ENCODE measurements at regions not wholly inside any gene's neighbourhood (a gene's known extent, or its start where the extent isn't known, plus 50 kb on each side); places are given as distances from the start of the nearest gene placed in this dataset.

DNA sequence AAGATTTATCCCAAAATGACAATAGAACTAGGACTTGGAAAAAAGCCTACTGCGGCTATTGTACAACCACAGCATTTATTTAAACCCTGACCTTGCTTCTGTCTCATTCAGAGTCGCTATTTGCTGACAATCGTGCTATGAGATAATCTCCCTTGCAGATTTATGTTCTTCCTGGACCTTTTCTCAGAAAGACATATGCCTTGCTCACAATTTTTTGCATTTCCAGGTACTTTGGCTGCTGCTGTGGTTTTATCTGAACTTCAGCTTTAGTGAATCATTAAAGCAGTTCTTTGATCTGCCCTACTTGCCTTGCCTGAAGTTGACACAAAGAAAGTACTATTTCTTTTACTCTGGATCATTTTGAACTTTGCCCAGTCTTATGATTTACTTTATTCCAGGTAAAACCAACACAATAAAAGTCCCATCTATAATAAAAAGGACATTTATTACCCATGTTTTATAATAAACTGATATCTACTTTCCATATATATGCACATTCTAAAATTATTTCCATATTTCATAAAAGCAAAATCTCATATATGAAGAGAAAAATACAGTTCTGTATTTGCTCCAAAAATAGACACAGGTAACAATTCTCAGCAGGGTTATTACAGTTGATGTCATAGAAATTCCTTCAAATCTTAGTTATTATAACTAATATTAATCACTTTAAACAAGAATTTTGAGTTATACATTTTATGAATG is 63.4 kb upstream of the CARD18 start:
- Mint-ChIP-seq H3K36me3 (no peaks in the 10 kb centered on the region), H3K27me3 (no peaks in the 10 kb centered on the region), H3K4me3 (no peak overlapping the region), H3K9me3 (no peaks in the 10 kb centered on the region), H3K27ac (no peak overlapping the region), H3K4me1 (ENCODE audit: low read depth in 2 of 2) (no peaks in the 10 kb centered on the region)
- ATAC-seq (no peak), DNase-seq (ENCODE audit: low spot score) (no peak)

DNA sequence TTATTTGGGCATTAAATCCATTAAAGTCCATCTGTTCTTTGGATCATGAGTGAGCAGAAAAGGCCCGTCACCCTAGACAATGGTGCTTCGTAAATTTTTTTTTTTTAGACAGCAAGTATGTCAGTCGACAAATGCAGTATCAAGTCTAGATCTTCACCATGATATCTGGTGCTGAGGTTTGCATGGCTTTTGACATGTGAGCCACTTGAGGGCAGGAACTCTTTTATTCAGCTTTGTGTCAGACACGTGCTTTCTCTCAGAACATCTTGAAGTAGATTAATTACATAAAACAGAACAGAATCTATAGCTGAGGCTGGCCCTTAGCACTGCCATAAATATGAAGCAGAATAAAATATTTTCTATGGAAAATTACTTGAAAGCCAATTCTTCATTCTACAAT is 62.9 kb upstream of the CARD18 start:
- Mint-ChIP-seq H3K27me3 (no peaks in the 10 kb centered on the region), H3K27ac (no peak overlapping the region), H3K9me3 (no peaks in the 10 kb centered on the region), H3K36me3 (no peaks in the 10 kb centered on the region), H3K4me3 (no peak overlapping the region), H3K4me1 (ENCODE audit: low read depth in 2 of 2) (no peaks in the 10 kb centered on the region)
- no peak for DNase-seq (ENCODE audit: low spot score)
- no peak for ATAC-seq

DNA sequence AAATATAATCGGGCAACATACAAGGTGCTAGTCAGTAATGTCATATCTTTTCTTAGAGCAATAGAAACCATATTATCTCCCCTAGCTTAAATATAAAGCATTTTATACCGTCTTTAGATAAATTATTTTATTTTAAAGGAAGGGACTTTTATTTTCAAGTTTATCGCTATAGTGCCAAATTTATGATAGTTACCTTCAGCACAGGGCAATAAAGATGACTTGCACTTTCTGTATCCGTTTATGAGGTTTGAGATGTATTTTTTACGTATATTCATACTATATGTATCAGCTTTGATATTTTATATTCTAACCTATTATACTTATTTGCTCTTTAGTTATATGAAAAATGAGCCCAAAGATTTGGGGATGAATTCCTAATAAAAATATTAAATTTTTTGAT is 61.6 kb upstream of the CARD18 start:
- H3K36me3 Mint-ChIP-seq: no peaks in the 10 kb centered on the region
- no peak overlapping the region for H3K4me3 Mint-ChIP-seq
- no peaks in the 10 kb centered on the region for H3K9me3 Mint-ChIP-seq
- no peak overlapping the region for H3K27ac Mint-ChIP-seq
- no peaks in the 10 kb centered on the region for H3K4me1 Mint-ChIP-seq (ENCODE audit: low read depth in 2 of 2)
- DNase-seq (ENCODE audit: low spot score): no peak
- no peak for ATAC-seq
- H3K27me3 Mint-ChIP-seq: no peaks in the 10 kb centered on the region

DNA sequence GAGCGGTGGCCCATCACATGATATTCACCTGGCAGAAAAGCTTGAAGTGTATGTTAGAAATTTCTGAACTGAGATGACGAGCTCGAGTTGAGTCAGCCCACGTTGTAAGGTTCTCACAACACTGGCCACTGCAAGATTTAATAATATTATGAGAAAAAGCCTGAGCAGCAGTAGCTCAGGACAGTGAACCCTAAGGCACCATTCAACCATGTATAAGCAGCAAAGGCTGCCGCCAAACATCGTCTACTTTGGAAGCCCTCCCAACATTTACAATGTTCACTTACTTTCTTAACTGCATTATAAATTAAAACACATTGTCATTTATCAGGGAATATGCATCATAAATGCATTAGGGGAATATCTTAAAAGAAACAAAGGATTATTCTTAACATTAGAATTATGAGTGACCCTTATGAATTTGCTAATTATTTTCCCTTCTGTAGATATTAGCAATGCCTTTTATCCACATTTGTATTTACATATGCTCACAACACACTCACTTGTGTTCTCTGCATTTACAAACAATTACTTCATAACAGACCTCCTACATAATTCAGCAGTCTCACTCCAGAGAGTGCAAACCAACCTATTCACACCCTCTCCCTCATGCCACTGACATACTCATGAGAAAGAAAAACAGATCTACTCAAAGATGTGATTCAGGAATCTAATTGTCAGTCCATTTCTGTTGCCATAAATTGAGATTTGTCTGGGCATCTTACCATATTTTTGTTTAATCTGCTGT is 57.7 kb upstream of the CARD18 start:
- H3K4me3 Mint-ChIP-seq: no peak overlapping the region
- H3K27ac Mint-ChIP-seq: no peak overlapping the region
- no peak for ATAC-seq
- H3K9me3 Mint-ChIP-seq: peaks cover 4% of the 10 kb centered on the region
- H3K4me1 Mint-ChIP-seq (ENCODE audit: low read depth in 2 of 2): no peaks in the 10 kb centered on the region
- no peak for DNase-seq (ENCODE audit: low spot score)
- H3K36me3 Mint-ChIP-seq: no peaks in the 10 kb centered on the region
- H3K27me3 Mint-ChIP-seq: peaks cover 0 to 4% of the 10 kb centered on the region in 2 donors

DNA sequence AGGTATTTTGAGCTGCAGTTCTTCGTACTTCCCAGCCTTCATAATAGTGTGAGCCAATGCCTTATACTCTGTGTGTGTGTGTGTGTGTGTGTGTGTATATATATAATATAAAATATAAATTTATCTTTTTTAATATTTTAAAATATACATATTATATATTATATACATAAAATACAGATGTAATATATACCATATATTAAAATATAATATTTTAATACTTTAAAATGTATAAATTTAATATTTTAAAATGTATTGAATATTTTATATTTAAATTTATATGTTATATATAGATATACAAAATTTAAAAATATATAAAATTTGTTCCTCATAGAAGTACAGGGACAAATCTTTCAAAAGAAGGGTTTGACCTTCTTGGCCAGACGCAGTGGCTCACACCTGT is 53.7 kb upstream of the CARD18 start:
- Mint-ChIP-seq H3K4me3 (no peak overlapping the region), H3K4me1 (ENCODE audit: low read depth in 2 of 2) (no peaks in the 10 kb centered on the region), H3K9me3 (peaks cover 4% of the 10 kb centered on the region), H3K27ac (no peak overlapping the region), H3K36me3 (no peaks in the 10 kb centered on the region), H3K27me3 (peaks cover 4 to 7% of the 10 kb centered on the region in 2 donors)
- no peak for DNase-seq (ENCODE audit: low spot score)
- no peak for ATAC-seq

DNA sequence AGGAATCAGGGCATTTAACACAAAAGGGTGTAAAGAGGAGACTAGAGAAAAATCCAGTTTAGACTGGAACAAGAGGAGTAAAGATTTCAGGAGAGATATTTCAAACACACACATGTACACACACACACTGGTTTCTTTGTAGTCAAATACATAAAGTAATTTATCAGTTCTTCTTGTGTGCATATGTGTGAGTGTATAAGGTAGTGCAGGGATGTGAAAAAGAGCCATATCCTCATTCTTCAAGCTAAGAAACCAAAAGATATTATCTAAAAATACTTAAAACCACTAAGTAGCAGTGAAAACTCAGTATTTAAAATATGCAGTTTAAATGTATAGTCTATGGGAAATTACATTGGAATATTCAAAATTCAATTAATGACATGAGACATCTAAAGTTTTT is 52.5 kb upstream of the CARD18 start:
- DNase-seq (ENCODE audit: low spot score) (no peak), ATAC-seq (no peak)
- H3K9me3 Mint-ChIP-seq: peaks cover 4% of the 10 kb centered on the region
- H3K27ac Mint-ChIP-seq: no peak overlapping the region
- no peaks in the 10 kb centered on the region for H3K4me1 Mint-ChIP-seq (ENCODE audit: low read depth in 2 of 2)
- H3K4me3 Mint-ChIP-seq: no peak overlapping the region
- peaks cover 4 to 7% of the 10 kb centered on the region in 2 donors for H3K27me3 Mint-ChIP-seq
- no peaks in the 10 kb centered on the region for H3K36me3 Mint-ChIP-seq

DNA sequence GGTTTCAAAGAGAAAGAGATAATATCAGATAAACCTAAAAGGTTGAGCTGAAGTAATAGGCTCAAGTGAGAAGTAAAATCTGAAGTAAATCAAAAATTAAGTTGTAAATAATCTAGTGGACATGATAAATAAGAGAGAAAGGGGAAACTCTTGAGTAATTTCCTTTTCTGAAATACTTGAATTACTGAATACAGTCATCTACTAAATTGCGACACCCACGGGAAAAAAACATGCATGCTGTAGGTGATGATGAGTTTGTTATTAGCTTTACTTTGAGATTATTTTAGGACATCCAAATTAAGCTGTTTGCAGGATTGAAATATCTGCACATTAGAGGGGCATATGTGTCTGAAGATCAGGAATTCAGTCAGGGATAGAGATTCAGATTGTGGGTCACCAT is 50.0 kb upstream of the CARD18 start:
- DNase-seq (ENCODE audit: low spot score) (no peak), ATAC-seq (no peak)
- Mint-ChIP-seq H3K36me3 (no peaks in the 10 kb centered on the region), H3K9me3 (no peaks in the 10 kb centered on the region), H3K4me1 (ENCODE audit: low read depth in 2 of 2) (no peaks in the 10 kb centered on the region), H3K27ac (no peak overlapping the region), H3K4me3 (no peak overlapping the region), H3K27me3 (peaks cover 2 to 7% of the 10 kb centered on the region in 2 donors)

Measured in natural killer cell treated with Interleukin-12 subunit alpha and Interleukin-12 subunit beta and Interleukin-15 and Interleukin-18, amount 100 ng/mL, for 72 hours (primary cell).